GM23338 (cell line): ENCODE measurements at regions not wholly inside any gene's neighbourhood (a gene's known extent, or its start where the extent isn't known, plus 50 kb on each side); places are given as distances from the start of the nearest gene placed in this dataset.

ENCODE experiments used
- ATAC-seq: fragments of 200-7000 bp; cut with Tn5 transposase; 3 replicates; pipeline ENCODE4 v1.9.1; 2020
- DNase-seq: peaks from one replicate; pipeline ENCODE4 v3.0.0-alpha.2; 2015; ENCODE audit warnings: low spot score
- H2AFZ ChIP-seq: fragments of 200-600 bp; sonication (generic); 2 replicates; pipeline ENCODE4 v1.8.0; 2016; ENCODE audit warnings: antibody characterized with exemption, mild to moderate bottlenecking, moderate library complexity
- H3F3A ChIP-seq: fragments of 200-600 bp; sonication (generic); replicated peaks from 2 replicates; pipeline ENCODE4 v1.8.0; 2017; ENCODE audit warnings: antibody characterized with exemption, mixed run types, low read depth
- H3K27ac ChIP-seq: fragments of 200-600 bp; sonication (generic); 2 replicates; pipeline ENCODE4 v1.6.1; 2016; ENCODE audit warnings: low read depth
- H3K27me3 ChIP-seq: fragments of 200-600 bp; sonication (generic); 2 replicates; pipeline ENCODE4 v1.8.0; 2016; ENCODE audit warnings: mild to moderate bottlenecking, mixed run types, moderate library complexity; ENCODE audit not compliant: insufficient read depth
- H3K36me3 ChIP-seq: fragments of 200-600 bp; sonication (generic); 2 replicates; pipeline ENCODE4 v1.8.0; 2016; ENCODE audit warnings: mild to moderate bottlenecking; ENCODE audit not compliant: insufficient read depth
- H3K4me1 ChIP-seq: fragments of 200-600 bp; sonication (generic); 2 replicates; pipeline ENCODE4 v1.8.0; 2016; ENCODE audit warnings: mild to moderate bottlenecking, moderate library complexity; ENCODE audit not compliant: insufficient read depth
- H3K4me2 ChIP-seq: fragments of 200-600 bp; sonication (generic); 2 replicates; pipeline ENCODE4 v1.7.1; 2017; ENCODE audit warnings: mixed run types
- H3K4me3 ChIP-seq: fragments of 200-600 bp; sonication (generic); 2 replicates; pipeline ENCODE4 v1.6.1; 2016; ENCODE audit warnings: mixed run types
- H3K79me2 ChIP-seq: fragments of 200-600 bp; sonication (generic); replicated peaks from 2 replicates; pipeline ENCODE4 v1.8.0; 2017; ENCODE audit warnings: mild to moderate bottlenecking; ENCODE audit not compliant: insufficient read depth
- H3K9me2 ChIP-seq: fragments of 200-600 bp; sonication (generic); 2 replicates; pipeline ENCODE4 v1.8.0; 2017; ENCODE audit not compliant: insufficient read depth
- H4K20me1 ChIP-seq: fragments of 200-600 bp; sonication (generic); replicated peaks from 2 replicates; pipeline ENCODE4 v1.8.0; 2017; ENCODE audit warnings: mild to moderate bottlenecking; ENCODE audit not compliant: insufficient read depth
- H3K27ac Mint-ChIP-seq: 2 replicates; pipeline ENCODE4 v1.8.0; 2020; ENCODE audit warnings: inconsistent platforms, mild to moderate bottlenecking, moderate library complexity, mixed read lengths
- H3K27me3 Mint-ChIP-seq: 3 replicates; pipeline ENCODE4 v1.8.0; 2022; ENCODE audit warnings: low read depth, mild to moderate bottlenecking, moderate library complexity, mixed read lengths, inconsistent platforms; ENCODE audit not compliant: insufficient read depth, poor library complexity
- H3K36me3 Mint-ChIP-seq: 3 replicates; pipeline ENCODE4 v1.8.0; 2021; ENCODE audit warnings: low read depth, mild to moderate bottlenecking, inconsistent platforms, moderate library complexity, mixed read lengths
- H3K4me1 Mint-ChIP-seq: 3 replicates; pipeline ENCODE4 v1.8.0; 2020; ENCODE audit warnings: mild to moderate bottlenecking, inconsistent platforms, mixed read lengths
- H3K4me3 Mint-ChIP-seq: 3 replicates; pipeline ENCODE4 v1.8.0; 2021; ENCODE audit warnings: moderate library complexity, mild to moderate bottlenecking, inconsistent platforms, mixed read lengths
- H3K9me3 Mint-ChIP-seq: 3 replicates; pipeline ENCODE4 v1.8.0; 2020; ENCODE audit warnings: moderate library complexity, mild to moderate bottlenecking, inconsistent platforms, mixed read lengths
- CTCF ChIP-seq, 2 experiments: fragments of 200-600 bp in 1 of 2; sonication (generic) in 1 of 2; conservative IDR thresholded peaks; 2 replicates each; pipeline versions ENCODE4 v1.5.1 to v1.6.1; 2016 to 2017; ENCODE audit warnings: antibody characterized with exemption in 2 of 2, low read depth in 2 of 2, mild to moderate bottlenecking in 2 of 2, moderate library complexity in 1 of 2
- NANOG ChIP-seq: IDR thresholded peaks from 2 replicates; pipeline ENCODE4 v1.6.1; 2016; ENCODE audit warnings: antibody characterized with exemption, borderline replicate concordance
- ZNF331 ChIP-seq: fragments of 250-450 bp; sonication (Bioruptor Pico); IDR thresholded peaks from 2 replicates; pipeline ENCODE4 v1.5.0; 2020; ENCODE audit warnings: low read depth, mild to moderate bottlenecking, moderate library complexity
- ZNF462 ChIP-seq: fragments of 250-450 bp; sonication (Bioruptor Pico); IDR thresholded peaks from 2 replicates; pipeline ENCODE4 v1.5.0; 2020; ENCODE audit warnings: mild to moderate bottlenecking, moderate library complexity

GRCh38 chr11:106228996-106229395, 151.5 kb downstream of the AASDHPPT start (continued):
- no peak for TF ChIP-seq ZNF462 (CRISPR knock-in tag)

GRCh38 chr11:106231591-106231990, 154.1 kb downstream of the AASDHPPT start:
- Histone ChIP-seq H3K4me3 (no peak overlapping the region), H3K4me1 (no peaks in the 10 kb centered on the region), H4K20me1 (no peaks in the 10 kb centered on the region), H3K9me2 (0 out of 2 replicates have a peak, but pooled peaks cover 7% of the 10 kb centered on the region), H3K36me3 (no peaks in the 10 kb centered on the region; the same call in 1 of the 2 replicates), H3K27ac (no peak overlapping the region), H3K79me2 (no peaks in the 10 kb centered on the region), H3K27me3 (no peaks in the 10 kb centered on the region), H3K4me2 (no peak overlapping the region), H3F3A (no peaks in the 10 kb centered on the region), H2AFZ (no peak overlapping the region)
- no peak overlapping the region for H3K4me3 Mint-ChIP-seq
- DNase-seq, result no peak
- no peak for TF ChIP-seq NANOG
- TF ChIP-seq CTCF (conservative IDR thresholded peaks at IDR 0.05; ENCODE audit: low read depth in 2 of 2), result peak in 1 of 2 experiments; percentile 24; a peak in 2 of 4 replicates
- no peak for TF ChIP-seq ZNF331 (CRISPR knock-in tag)
- TF ChIP-seq ZNF462 (CRISPR knock-in tag), result no peak
- H3K36me3 Mint-ChIP-seq, result peaks cover 10% of the 10 kb centered on the region; the same call in 2 of the 3 replicates
- H3K27me3 Mint-ChIP-seq, result no peaks in the 10 kb centered on the region
- ATAC-seq, result no peak
- no peaks in the 10 kb centered on the region for H3K4me1 Mint-ChIP-seq
- peaks cover 20% of the 10 kb centered on the region for H3K9me3 Mint-ChIP-seq
- H3K27ac Mint-ChIP-seq, result no peak overlapping the region
